ENCODE measurements at regions not wholly inside any gene's neighbourhood (a gene's known extent, or its start where the extent isn't known, plus 50 kb on each side); places are given as distances from the start of the nearest gene placed in this dataset.

- FAIRE-seq (no peak), DNase-seq (ENCODE audit: low read depth) (peak; percentile 52)
- no peaks in the 10 kb centered on the region for H3K27me3 ChIP-seq (ENCODE audit: insufficient read depth, low read length)
- TF ChIP-seq EZH2 (IDR thresholded peaks at IDR 0.05; ENCODE audit: insufficient read depth, low read length) (no peak), CTCF (IDR thresholded peaks at IDR 0.05; ENCODE audit: insufficient read depth, low read depth, low read length) (no peak)
- Mint-ChIP-seq H3K4me1 (ENCODE audit: low read depth, unreplicated experiment) (no peaks in the 10 kb centered on the region), H3K36me3 (ENCODE audit: low read depth, unreplicated experiment) (peaks cover 3% of the 10 kb centered on the region), H3K9me3 (ENCODE audit: unreplicated experiment) (peaks cover 7% of the 10 kb centered on the region), H3K27me3 (ENCODE audit: low read depth, unreplicated experiment) (peaks cover 1% of the 10 kb centered on the region), H3K27ac (ENCODE audit: unreplicated experiment) (no peak overlapping the region), H3K4me3 (ENCODE audit: unreplicated experiment) (no peak overlapping the region)
- no peaks in the 10 kb centered on the region for H4K20me1 ChIP-seq (ENCODE audit: insufficient read depth, low read length)
- no peak overlapping the region for H3K9ac ChIP-seq (ENCODE audit: low read length)
- H2AFZ ChIP-seq (ENCODE audit: low read depth, low read length) = no peak overlapping the region
- H3K4me3 ChIP-seq (ENCODE audit: insufficient read depth, low read depth, low read length) = no peak overlapping the region
- no peaks in the 10 kb centered on the region for H3K4me1 ChIP-seq (ENCODE audit: insufficient read depth, low read length)
- H3K9me3 ChIP-seq (ENCODE audit: insufficient read depth, low read depth, low read length) = peaks cover 4% of the 10 kb centered on the region
- H3K36me3 ChIP-seq (ENCODE audit: insufficient read depth, low read length) = no peaks in the 10 kb centered on the region
- H3K27ac ChIP-seq (ENCODE audit: low read depth, low read length) = no peak overlapping the region
- no peaks in the 10 kb centered on the region for H3K79me2 ChIP-seq (ENCODE audit: insufficient read depth, low read length)
- H3K4me2 ChIP-seq (ENCODE audit: low read length) = no peak overlapping the region
Measured at GRCh38 chr13:32917504-32917903, 98.7 kb upstream of the KL start.

GRCh38 chr13:32923725-32924124 lies 92.5 kb upstream of the KL start:
- no peak overlapping the region for H3K4me3 ChIP-seq (ENCODE audit: insufficient read depth, low read depth, low read length)
- H3K27me3 ChIP-seq (ENCODE audit: insufficient read depth, low read length) = no peaks in the 10 kb centered on the region
- no peak overlapping the region for H2AFZ ChIP-seq (ENCODE audit: low read depth, low read length)
- no peak overlapping the region for H3K9ac ChIP-seq (ENCODE audit: low read length)
- no peaks in the 10 kb centered on the region for H3K36me3 Mint-ChIP-seq (ENCODE audit: low read depth, unreplicated experiment)
- peaks cover 2% of the 10 kb centered on the region for H3K9me3 Mint-ChIP-seq (ENCODE audit: unreplicated experiment)
- no peaks in the 10 kb centered on the region for H3K79me2 ChIP-seq (ENCODE audit: insufficient read depth, low read length)
- no peak overlapping the region for H3K4me3 Mint-ChIP-seq (ENCODE audit: unreplicated experiment)
- H3K4me1 Mint-ChIP-seq (ENCODE audit: low read depth, unreplicated experiment) = no peaks in the 10 kb centered on the region
- DNase-seq (ENCODE audit: low read depth) = no peak
- H3K27ac Mint-ChIP-seq (ENCODE audit: unreplicated experiment) = no peak overlapping the region
- no peak overlapping the region for H3K4me2 ChIP-seq (ENCODE audit: low read length)
- peaks cover 3% of the 10 kb centered on the region for H3K27me3 Mint-ChIP-seq (ENCODE audit: low read depth, unreplicated experiment)
- FAIRE-seq = no peak
- no peaks in the 10 kb centered on the region for H3K4me1 ChIP-seq (ENCODE audit: insufficient read depth, low read length)
- H3K9me3 ChIP-seq (ENCODE audit: insufficient read depth, low read depth, low read length) = no peaks in the 10 kb centered on the region
- no peak overlapping the region for H3K27ac ChIP-seq (ENCODE audit: low read depth, low read length)
- H4K20me1 ChIP-seq (ENCODE audit: insufficient read depth, low read length) = no peaks in the 10 kb centered on the region
- no peak for TF ChIP-seq CTCF (IDR thresholded peaks at IDR 0.05; ENCODE audit: insufficient read depth, low read depth, low read length)
- TF ChIP-seq EZH2 (IDR thresholded peaks at IDR 0.05; ENCODE audit: insufficient read depth, low read length) = no peak
- H3K36me3 ChIP-seq (ENCODE audit: insufficient read depth, low read length) = no peaks in the 10 kb centered on the region

- H3K4me3 Mint-ChIP-seq (ENCODE audit: unreplicated experiment) = no peak overlapping the region
Measured at GRCh38 chr13:32924886-32925285, 91.3 kb upstream of the KL start.

More at GRCh38 chr13:32924886-32925285, 91.3 kb upstream of the KL start:
- Mint-ChIP-seq H3K27me3 (ENCODE audit: low read depth, unreplicated experiment) (peaks cover 3% of the 10 kb centered on the region), H3K36me3 (ENCODE audit: low read depth, unreplicated experiment) (no peaks in the 10 kb centered on the region), H3K9me3 (ENCODE audit: unreplicated experiment) (peaks cover 2% of the 10 kb centered on the region), H3K4me1 (ENCODE audit: low read depth, unreplicated experiment) (no peaks in the 10 kb centered on the region), H3K27ac (ENCODE audit: unreplicated experiment) (no peak overlapping the region)
- FAIRE-seq (no peak), DNase-seq (ENCODE audit: low read depth) (no peak)
- Histone ChIP-seq H3K27ac (ENCODE audit: low read depth, low read length) (no peak overlapping the region), H3K9ac (ENCODE audit: low read length) (no peak overlapping the region), H4K20me1 (ENCODE audit: insufficient read depth, low read length) (no peaks in the 10 kb centered on the region), H3K27me3 (ENCODE audit: insufficient read depth, low read length) (no peaks in the 10 kb centered on the region), H3K79me2 (ENCODE audit: insufficient read depth, low read length) (no peaks in the 10 kb centered on the region), H3K36me3 (ENCODE audit: insufficient read depth, low read length) (no peaks in the 10 kb centered on the region), H3K4me2 (ENCODE audit: low read length) (no peak overlapping the region), H2AFZ (ENCODE audit: low read depth, low read length) (no peak overlapping the region), H3K4me3 (ENCODE audit: insufficient read depth, low read depth, low read length) (no peak overlapping the region), H3K4me1 (ENCODE audit: insufficient read depth, low read length) (no peaks in the 10 kb centered on the region), H3K9me3 (ENCODE audit: insufficient read depth, low read depth, low read length) (no peaks in the 10 kb centered on the region)
- no peak for TF ChIP-seq EZH2 (IDR thresholded peaks at IDR 0.05; ENCODE audit: insufficient read depth, low read length)
- TF ChIP-seq CTCF (IDR thresholded peaks at IDR 0.05; ENCODE audit: insufficient read depth, low read depth, low read length) = no peak
